Cardiac muscle cell (in vitro differentiated cells and primary cell): ENCODE measurements at regions not wholly inside any gene's neighbourhood (a gene's known extent, or its start where the extent isn't known, plus 50 kb on each side); places are given as distances from the start of the nearest gene placed in this dataset.
A peak's percentile ranks its signal among the peaks of the same experiment; 100 is the strongest.

Experiments
- DNase-seq, 2 donors: peaks; one replicate each; pipeline versions ENCODE4 v3.0.0 to v3.0.0-alpha.2; 2010 to 2017; ENCODE audit warnings: low read depth in 1 of 2, low spot score in 1 of 2
- H3K27ac ChIP-seq: fragments of 200-600 bp; sonication (generic); 2 replicates; pipeline ENCODE4 v1.5.1; 2016
- H3K27me3 ChIP-seq: fragments of 200-600 bp; sonication (generic); 2 replicates; pipeline ENCODE4 v1.6.0; 2016; ENCODE audit warnings: control low read depth
- H3K36me3 ChIP-seq: fragments of 200-600 bp; sonication (generic); 2 replicates; pipeline ENCODE4 v1.5.1; 2016; ENCODE audit warnings: control low read depth
- H3K4me1 ChIP-seq: fragments of 200-600 bp; sonication (generic); 2 replicates; pipeline ENCODE4 v1.8.1; 2017; ENCODE audit warnings: low read depth, mild to moderate bottlenecking, mixed run types
- H3K4me3 ChIP-seq: fragments of 200-600 bp; sonication (generic); 2 replicates; pipeline ENCODE4 v1.5.1; 2016; ENCODE audit warnings: mild to moderate bottlenecking
- H3K9me3 ChIP-seq: fragments of 200-600 bp; sonication (generic); 2 replicates; pipeline ENCODE4 v1.5.1; 2017; ENCODE audit warnings: low read depth, mild to moderate bottlenecking, control low read depth
- CTCF ChIP-seq: IDR thresholded peaks from 2 replicates; pipeline ENCODE4 v1.5.1; 2012; ENCODE audit warnings: low read depth, mild to moderate bottlenecking, low read length

DNA sequence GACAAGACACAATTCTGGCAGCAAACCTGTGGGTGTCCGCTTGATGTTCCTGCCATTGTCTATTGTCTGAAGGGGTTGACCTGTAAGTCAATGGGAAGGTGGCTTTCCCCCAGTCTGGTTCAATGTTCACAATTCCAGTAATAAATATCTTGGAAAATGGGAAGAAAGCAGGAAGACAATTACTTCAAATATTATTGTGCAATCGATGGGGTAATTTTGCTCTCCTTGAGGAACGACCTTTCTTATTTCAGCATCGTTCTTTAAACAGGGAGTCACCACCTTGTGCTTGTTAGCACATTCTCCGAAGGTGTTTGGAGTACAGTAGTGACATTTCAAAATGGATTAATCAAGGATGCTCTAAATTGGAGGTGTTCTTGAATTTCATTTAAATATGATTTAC lies 136.9 kb downstream of the BTBD3 start:
- no peak for TF ChIP-seq CTCF

DNA sequence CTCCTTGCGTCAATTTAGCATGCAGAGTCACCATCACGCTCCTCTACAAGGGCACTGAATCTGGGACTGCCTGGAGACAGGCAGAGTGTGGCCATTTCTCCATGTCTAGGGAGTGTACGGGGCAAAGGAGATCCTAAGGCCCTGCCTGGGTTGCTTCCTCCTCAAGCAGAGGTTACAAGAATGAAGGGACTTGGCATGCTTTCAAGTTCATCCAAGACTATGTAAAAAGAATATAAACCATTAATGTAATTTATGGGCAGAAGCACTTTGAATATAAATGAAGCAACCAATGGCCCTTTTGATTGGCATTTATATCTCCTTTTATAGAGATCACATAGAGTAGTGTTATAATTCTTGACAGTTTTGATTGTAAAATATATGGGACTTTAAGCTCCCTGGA lies 137.5 kb downstream of the BTBD3 start:
- no peaks in the 10 kb centered on the region for H3K36me3 ChIP-seq
- peaks cover 9% of the 10 kb centered on the region for H3K4me1 ChIP-seq
- no peak for TF ChIP-seq CTCF
- H3K27ac ChIP-seq = no peak overlapping the region
- no peak overlapping the region for H3K4me3 ChIP-seq
- DNase-seq = no peak
- H3K9me3 ChIP-seq = no peaks in the 10 kb centered on the region
- H3K27me3 ChIP-seq = no peaks in the 10 kb centered on the region

More for the DNA sequence above, 136.9 kb downstream of the BTBD3 start:
- no peaks in the 10 kb centered on the region for H3K27me3 ChIP-seq
- H3K4me1 ChIP-seq = peaks cover 9% of the 10 kb centered on the region
- DNase-seq = no peak
- no peaks in the 10 kb centered on the region for H3K9me3 ChIP-seq
- no peak overlapping the region for H3K27ac ChIP-seq
- no peaks in the 10 kb centered on the region for H3K36me3 ChIP-seq
- no peak overlapping the region for H3K4me3 ChIP-seq

DNA sequence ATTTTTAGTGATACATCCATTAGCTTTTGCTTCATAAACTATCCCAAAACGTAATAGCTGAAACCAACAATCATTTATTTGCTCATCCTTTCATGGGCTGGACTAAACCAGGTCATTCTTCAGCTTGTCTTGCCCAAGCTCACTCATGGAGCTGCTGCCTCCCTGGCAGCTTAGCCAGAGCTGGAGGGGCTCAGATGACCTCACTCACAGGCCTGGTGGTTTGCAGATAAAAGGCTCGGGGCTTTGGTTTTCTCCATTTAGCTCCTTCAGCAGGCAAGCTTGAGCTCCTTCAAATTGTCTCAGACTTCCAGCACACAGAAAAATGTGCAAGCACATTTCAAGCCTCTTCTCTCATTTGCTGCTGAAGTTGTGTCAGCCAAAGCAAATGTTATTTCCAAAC lies 139.1 kb downstream of the BTBD3 start:
- H3K27me3 ChIP-seq = no peaks in the 10 kb centered on the region
- no peaks in the 10 kb centered on the region for H3K36me3 ChIP-seq
- H3K9me3 ChIP-seq = no peaks in the 10 kb centered on the region
- peak; percentile 42 to 51 for DNase-seq
- no peak overlapping the region for H3K4me3 ChIP-seq
- no peak overlapping the region for H3K27ac ChIP-seq
- TF ChIP-seq CTCF = no peak
- peaks cover under 1% of the 10 kb centered on the region for H3K4me1 ChIP-seq

- no peak for DNase-seq
- no peak overlapping the region for H3K27ac ChIP-seq
- H3K4me1 ChIP-seq = no peaks in the 10 kb centered on the region
- no peak for TF ChIP-seq CTCF
- no peaks in the 10 kb centered on the region for H3K9me3 ChIP-seq
- no peaks in the 10 kb centered on the region for H3K36me3 ChIP-seq
- H3K4me3 ChIP-seq = no peak overlapping the region
- H3K27me3 ChIP-seq = no peaks in the 10 kb centered on the region
Observed at GRCh38 chr20:12057778-12058177, 140.1 kb downstream of the BTBD3 start.

- Histone ChIP-seq H3K27ac (no peak overlapping the region), H3K36me3 (no peaks in the 10 kb centered on the region), H3K4me1 (no peaks in the 10 kb centered on the region), H3K9me3 (no peaks in the 10 kb centered on the region), H3K4me3 (no peak overlapping the region), H3K27me3 (no peaks in the 10 kb centered on the region)
- peak in 1 of 2 donors; percentile 42 for DNase-seq
- no peak for TF ChIP-seq CTCF
Observed at GRCh38 chr20:12058216-12058615, 140.5 kb downstream of the BTBD3 start.

DNA sequence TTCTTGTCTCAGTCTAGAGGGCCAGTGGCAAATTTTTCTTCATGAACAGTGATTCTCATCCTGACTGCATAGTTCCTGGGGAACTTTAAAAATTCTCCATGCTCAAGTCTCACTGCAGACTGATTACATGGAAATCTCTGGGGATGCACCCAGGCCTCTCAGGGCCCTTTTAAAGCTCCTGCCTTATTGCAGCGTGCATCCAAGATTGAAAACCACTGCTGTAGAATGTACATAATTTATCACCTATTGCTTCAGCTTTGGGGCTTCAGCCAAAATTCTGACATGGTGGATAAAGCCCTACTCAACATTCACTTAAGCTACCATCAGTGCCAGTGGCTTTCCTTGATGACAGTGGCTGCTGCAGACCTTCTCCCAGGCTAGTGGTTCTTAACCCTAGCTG lies 143.8 kb downstream of the BTBD3 start:
- no peaks in the 10 kb centered on the region for H3K9me3 ChIP-seq
- H3K4me3 ChIP-seq = no peak overlapping the region
- H3K4me1 ChIP-seq = no peaks in the 10 kb centered on the region
- H3K27me3 ChIP-seq = no peaks in the 10 kb centered on the region
- no peak for TF ChIP-seq CTCF
- DNase-seq = peak in 1 of 2 donors; percentile 81
- H3K27ac ChIP-seq = no peak overlapping the region
- H3K36me3 ChIP-seq = no peaks in the 10 kb centered on the region
